Upper lobe of left lung (tissue), 4 donors: ENCODE measurements at regions not wholly inside any gene's neighbourhood (a gene's known extent, or its start where the extent isn't known, plus 50 kb on each side); places are given as distances from the start of the nearest gene placed in this dataset.

Experiments used
- CTCF ChIP-seq, 6 experiments: fragments of 450-650 bp in 4 of 6; fragments of 200-600 bp in 2 of 6; sonication (generic) in 2 of 6; IDR thresholded peaks; one replicate each; pipeline ENCODE4 v1.5.1; 2016 to 2019; ENCODE audit warnings: antibody characterized with exemption in 6 of 6
- EP300 ChIP-seq, 4 donors: sonication (generic); formaldehyde crosslinking; IDR thresholded peaks; one replicate each; pipeline ENCODE4 v1.5.1; 2017; ENCODE audit warnings: antibody characterized with exemption in 4 of 4, control low read depth in 2 of 4
- POLR2A ChIP-seq, 4 donors: fragments of 450-650 bp; IDR thresholded peaks; one replicate each; pipeline ENCODE4 v1.5.1; 2016 to 2017; ENCODE audit warnings: antibody characterized with exemption in 4 of 4, mild to moderate bottlenecking in 2 of 4
- POLR2AphosphoS5 ChIP-seq, 2 donors: sonication (generic); formaldehyde crosslinking; IDR thresholded peaks; one replicate each; pipeline ENCODE4 v1.5.1; 2017; ENCODE audit warnings: antibody characterized with exemption in 2 of 2

DNA sequence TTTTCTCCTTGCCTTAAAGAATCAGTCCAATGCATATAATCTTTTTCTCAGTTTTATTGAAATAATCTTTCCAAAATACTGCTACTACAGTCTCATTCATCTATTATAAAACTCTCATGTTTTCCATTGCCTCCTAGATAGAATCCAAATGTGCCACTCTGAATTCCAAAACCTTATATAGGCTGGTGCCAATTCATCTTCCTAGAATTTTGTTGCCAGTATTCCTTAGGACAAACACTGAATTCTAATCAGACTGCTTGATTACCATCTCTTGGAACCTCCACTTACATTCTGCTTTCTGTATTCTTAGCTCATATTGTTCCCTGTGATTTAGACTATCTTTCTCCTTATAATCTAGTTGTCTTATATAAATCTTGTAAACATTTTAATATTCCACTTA lies 427.6 kb upstream of the DCC start:
- TF ChIP-seq CTCF (IDR thresholded peaks at IDR 0.05), result no peak
- TF ChIP-seq POLR2A (IDR thresholded peaks at IDR 0.05), result no peak
- TF ChIP-seq EP300 (IDR thresholded peaks at IDR 0.05), result no peak
- TF ChIP-seq POLR2AphosphoS5 (IDR thresholded peaks at IDR 0.05), result no peak
